Body of pancreas (tissue), 4 donors: ENCODE measurements at regions not wholly inside any gene's neighbourhood (a gene's known extent, or its start where the extent isn't known, plus 50 kb on each side); places are given as distances from the start of the nearest gene placed in this dataset.

Experiments used
- ATAC-seq: fragments of 150-250 bp; one replicate; pipeline ENCODE4 v1.9.1; 2016
- DNase-seq, 4 donors: peaks; one replicate each; pipeline ENCODE4 v3.0.0-alpha.2; 2019
- H3K27ac ChIP-seq, 4 donors: fragments of 200-600 bp; sonication (generic); 1 replicate in 3 of 4; 2 replicates in 1 of 4; pipeline versions ENCODE4 v1.5.1 to v1.6.1; 2016 to 2019; ENCODE audit warnings: mild to moderate bottlenecking in 1 of 4, mixed read lengths in 1 of 4, moderate library complexity in 1 of 4
- H3K27me3 ChIP-seq, 2 donors: fragments of 200-600 bp; sonication (generic); one replicate each; pipeline ENCODE4 v1.6.0; 2016; ENCODE audit warnings: mild to moderate bottlenecking in 1 of 2
- H3K36me3 ChIP-seq, 2 donors: fragments of 200-600 bp; sonication (generic); replicated peaks in 1 of 2; 2 replicates each; pipeline ENCODE4 v1.5.1; 2016; ENCODE audit warnings: low read depth in 2 of 2; ENCODE audit not compliant: insufficient read depth in 1 of 2
- H3K4me1 ChIP-seq: fragments of 200-600 bp; sonication (generic); one replicate; pipeline ENCODE4 v1.6.0; 2016
- H3K4me3 ChIP-seq, 2 donors: fragments of 200-600 bp; sonication (generic); 1 replicate in 1 of 2; 2 replicates in 1 of 2; pipeline ENCODE4 v1.5.1; 2016 to 2019
- H3K9me3 ChIP-seq, 3 donors: fragments of 200-600 bp; sonication (generic); 1 replicate in 2 of 3; 2 replicates in 1 of 3; pipeline ENCODE4 v1.5.1; 2016
- CTCF ChIP-seq, 7 experiments: fragments of 450-650 bp in 4 of 7; fragments of 200-600 bp in 3 of 7; sonication (generic) in 3 of 7; IDR thresholded peaks; one replicate each; pipeline ENCODE4 v1.5.1; 2016 to 2019; ENCODE audit warnings: antibody characterized with exemption in 7 of 7
- POLR2A ChIP-seq, 3 donors: fragments of 450-650 bp; IDR thresholded peaks; one replicate each; pipeline ENCODE4 v1.6.1; 2016; ENCODE audit warnings: antibody characterized with exemption in 3 of 3, mild to moderate bottlenecking in 2 of 3
- WGBS, 2 donors: methylation state at CpG; one replicate each; pipeline ENCODE4 v1.1.5; 2017; 5-methylcytosine and 5-hydroxymethylcytosine counted together
- intact Hi-C: fragments of 100-400 bp; cut with DNase I; formaldehyde crosslinking; loops from one replicate; pipeline ENCODE4 v1.15.1; 2023

- no peaks in the 10 kb centered on the region for H3K36me3 ChIP-seq
- no peak overlapping the region for H3K4me3 ChIP-seq
- H3K9me3 ChIP-seq, result no peaks in the 10 kb centered on the region
- ATAC-seq (no peak), DNase-seq (no peak)
- no peaks in the 10 kb centered on the region for H3K27me3 ChIP-seq
- H3K4me1 ChIP-seq, result no peaks in the 10 kb centered on the region
- WGBS, 2 donors, result 41 to 49% methylated on average over 4 to 7 of the region's 7 CpGs
- no peak for TF ChIP-seq POLR2A (IDR thresholded peaks at IDR 0.05)
- H3K27ac ChIP-seq, result no peak overlapping the region
- intact Hi-C loops, result no loop called here
Observed at GRCh38 chr20:61123286-61123685, 128.8 kb upstream of the CDH4 start.

- ATAC-seq (no peak), DNase-seq (no peak)
- no peaks in the 10 kb centered on the region for H3K27me3 ChIP-seq
- no peak overlapping the region for H3K4me3 ChIP-seq
- 61 to 66% methylated on average over 8 to 16 of the region's 16 CpGs for WGBS, 2 donors
- H3K36me3 ChIP-seq, result no peaks in the 10 kb centered on the region
- H3K4me1 ChIP-seq, result no peaks in the 10 kb centered on the region
- no peaks in the 10 kb centered on the region for H3K9me3 ChIP-seq
- no peak overlapping the region for H3K27ac ChIP-seq
- TF ChIP-seq CTCF (IDR thresholded peaks at IDR 0.05) (no peak), POLR2A (IDR thresholded peaks at IDR 0.05) (no peak)
- intact Hi-C loops, result no loop called here
Observed at GRCh38 chr20:61123751-61124368, 128.2 kb upstream of the CDH4 start.

- no peak for ATAC-seq
- Histone ChIP-seq H3K4me3 (no peak overlapping the region), H3K9me3 (no peaks in the 10 kb centered on the region), H3K27ac (no peak overlapping the region), H3K27me3 (no peaks in the 10 kb centered on the region), H3K36me3 (no peaks in the 10 kb centered on the region), H3K4me1 (no peaks in the 10 kb centered on the region)
- intact Hi-C loops, result no loop called here
- no peak for DNase-seq
- WGBS, 2 donors, result 89 to 91% methylated on average over 9 of the region's 9 CpGs
- TF ChIP-seq POLR2A (IDR thresholded peaks at IDR 0.05), result no peak
- no peak for TF ChIP-seq CTCF (IDR thresholded peaks at IDR 0.05)
Observed at GRCh38 chr20:61125076-61125475, 127.0 kb upstream of the CDH4 start.

- no peaks in the 10 kb centered on the region for H3K36me3 ChIP-seq
- H3K4me3 ChIP-seq, result no peak overlapping the region
- DNase-seq (no peak), ATAC-seq (no peak)
- no peak for TF ChIP-seq CTCF (IDR thresholded peaks at IDR 0.05)
- no peak for TF ChIP-seq POLR2A (IDR thresholded peaks at IDR 0.05)
- no peaks in the 10 kb centered on the region for H3K4me1 ChIP-seq
- H3K27me3 ChIP-seq, result no peaks in the 10 kb centered on the region
- no peaks in the 10 kb centered on the region for H3K9me3 ChIP-seq
- intact Hi-C loops, result no loop called here
- 77 to 79% methylated on average over 13 to 14 of the region's 14 CpGs for WGBS, 2 donors
- no peak overlapping the region for H3K27ac ChIP-seq
Observed at GRCh38 chr20:61125546-61126180, 126.4 kb upstream of the CDH4 start.

- DNase-seq, result no peak
- ATAC-seq, result no peak
- intact Hi-C loops, result no loop called here
Observed at GRCh38 chr20:61126369-61127195, 125.5 kb upstream of the CDH4 start.

More at GRCh38 chr20:61126369-61127195, 125.5 kb upstream of the CDH4 start:
- Histone ChIP-seq H3K27ac (no peak overlapping the region), H3K4me1 (no peaks in the 10 kb centered on the region), H3K36me3 (no peaks in the 10 kb centered on the region), H3K9me3 (no peaks in the 10 kb centered on the region), H3K4me3 (no peak overlapping the region), H3K27me3 (no peaks in the 10 kb centered on the region)
- TF ChIP-seq POLR2A (IDR thresholded peaks at IDR 0.05) (no peak), CTCF (IDR thresholded peaks at IDR 0.05) (no peak)
- WGBS, 2 donors, result 62 to 71% methylated on average over 19 to 21 of the region's 21 CpGs
